GM12892 (cell line): ENCODE measurements at regions not wholly inside any gene's neighbourhood (a gene's known extent, or its start where the extent isn't known, plus 50 kb on each side); places are given as distances from the start of the nearest gene placed in this dataset.

Experiments used
- POLR2A ChIP-seq: IDR thresholded peaks from 2 replicates; pipeline ENCODE4 v1.6.1; 2011; ENCODE audit warnings: low read depth, low read length, control low read depth
- POLR2AphosphoS5 ChIP-seq: IDR thresholded peaks from 2 replicates; pipeline ENCODE4 v1.6.1; 2011; ENCODE audit warnings: low read depth, low read length, control low read depth

GRCh38 chr3:31370681-31371080 lies 162.0 kb upstream of the STT3B start:
- no peak for TF ChIP-seq POLR2A
- TF ChIP-seq POLR2AphosphoS5, result no peak
